Type B pancreatic cell (in vitro differentiated cells): ENCODE measurements at regions not wholly inside any gene's neighbourhood (a gene's known extent, or its start where the extent isn't known, plus 50 kb on each side); places are given as distances from the start of the nearest gene placed in this dataset.

Source experiments
- DNase-seq: peaks from one replicate; pipeline ENCODE4 v3.0.0; 2021; ENCODE audit warnings: mixed read lengths; ENCODE audit not compliant: unreplicated experiment; ENCODE audit errors: extremely low spot score
- H3K27ac Mint-ChIP-seq: 2 replicates; pipeline ENCODE4 v1.8.0; 2021; ENCODE audit warnings: mild to moderate bottlenecking, mixed read lengths
- H3K27me3 Mint-ChIP-seq: 2 replicates; pipeline ENCODE4 v1.8.0; 2021; ENCODE audit warnings: mixed read lengths
- H3K36me3 Mint-ChIP-seq: 2 replicates; pipeline ENCODE4 v1.8.0; 2021; ENCODE audit warnings: mixed read lengths
- H3K4me1 Mint-ChIP-seq: one replicate; pipeline ENCODE4 v1.8.0; 2021; ENCODE audit warnings: mixed read lengths; ENCODE audit not compliant: unreplicated experiment
- H3K4me3 Mint-ChIP-seq: 2 replicates; pipeline ENCODE4 v1.8.0; 2021; ENCODE audit warnings: mild to moderate bottlenecking, mixed read lengths
- H3K9me3 Mint-ChIP-seq: 2 replicates; pipeline ENCODE4 v1.8.0; 2021; ENCODE audit warnings: mixed read lengths
- TF ChIP-seq, protein P1 (sequence below): fragments of 200-600 bp; sonication (generic); conservative IDR thresholded peaks from 2 replicates; pipeline ENCODE4 v1.5.0; 2021; ENCODE audit warnings: antibody characterized with exemption, mild to moderate bottlenecking

DNA sequence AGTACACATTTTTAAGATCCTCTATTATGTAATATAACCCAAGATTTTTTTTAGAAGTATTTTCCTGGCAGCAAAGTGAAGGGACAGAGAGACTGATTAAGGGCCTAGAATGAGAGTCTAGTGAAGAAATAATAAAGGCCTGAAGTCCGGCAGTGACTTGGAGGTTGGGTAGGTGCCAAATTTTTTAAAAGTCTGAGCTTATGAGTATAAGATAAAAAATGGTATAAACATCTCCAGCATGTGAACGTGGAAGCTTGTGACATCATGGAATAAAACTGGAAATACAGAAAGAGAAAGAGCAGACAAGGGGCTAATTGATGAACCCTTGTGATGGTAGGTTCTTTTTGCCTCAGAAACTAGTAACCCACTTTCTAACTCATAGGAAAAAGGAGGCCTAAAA is 174.6 kb downstream of the SUCLA2 start:
- Mint-ChIP-seq H3K4me1 (peaks cover under 1% of the 10 kb centered on the region), H3K27ac (no peak overlapping the region), H3K36me3 (no peaks in the 10 kb centered on the region), H3K4me3 (no peak overlapping the region), H3K9me3 (peaks cover 6% of the 10 kb centered on the region), H3K27me3 (peaks cover 3% of the 10 kb centered on the region)
- TF ChIP-seq, protein P1, sequence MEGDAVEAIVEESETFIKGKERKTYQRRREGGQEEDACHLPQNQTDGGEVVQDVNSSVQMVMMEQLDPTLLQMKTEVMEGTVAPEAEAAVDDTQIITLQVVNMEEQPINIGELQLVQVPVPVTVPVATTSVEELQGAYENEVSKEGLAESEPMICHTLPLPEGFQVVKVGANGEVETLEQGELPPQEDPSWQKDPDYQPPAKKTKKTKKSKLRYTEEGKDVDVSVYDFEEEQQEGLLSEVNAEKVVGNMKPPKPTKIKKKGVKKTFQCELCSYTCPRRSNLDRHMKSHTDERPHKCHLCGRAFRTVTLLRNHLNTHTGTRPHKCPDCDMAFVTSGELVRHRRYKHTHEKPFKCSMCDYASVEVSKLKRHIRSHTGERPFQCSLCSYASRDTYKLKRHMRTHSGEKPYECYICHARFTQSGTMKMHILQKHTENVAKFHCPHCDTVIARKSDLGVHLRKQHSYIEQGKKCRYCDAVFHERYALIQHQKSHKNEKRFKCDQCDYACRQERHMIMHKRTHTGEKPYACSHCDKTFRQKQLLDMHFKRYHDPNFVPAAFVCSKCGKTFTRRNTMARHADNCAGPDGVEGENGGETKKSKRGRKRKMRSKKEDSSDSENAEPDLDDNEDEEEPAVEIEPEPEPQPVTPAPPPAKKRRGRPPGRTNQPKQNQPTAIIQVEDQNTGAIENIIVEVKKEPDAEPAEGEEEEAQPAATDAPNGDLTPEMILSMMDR = no peak
- no peak for DNase-seq

DNA sequence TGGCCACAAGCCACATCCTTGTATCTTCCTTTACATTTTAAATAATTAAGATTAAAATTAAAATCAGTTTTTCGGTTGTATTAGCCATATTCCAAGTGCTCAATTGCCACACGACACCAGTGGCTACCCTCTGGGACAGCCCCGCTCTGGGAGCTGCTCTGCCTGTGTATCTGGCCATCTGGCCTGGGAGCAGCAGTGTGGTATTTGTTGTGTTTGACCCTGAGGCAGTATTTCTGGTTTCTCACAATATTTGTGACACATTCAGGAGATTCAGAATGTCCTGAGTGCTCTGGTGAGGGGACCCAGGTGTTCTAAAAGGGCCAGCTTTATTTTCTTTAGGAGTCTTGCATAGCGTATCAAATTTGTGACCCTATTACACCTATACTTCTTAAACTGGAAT is 179.0 kb downstream of the SUCLA2 start:
- peaks cover 6% of the 10 kb centered on the region for H3K9me3 Mint-ChIP-seq
- H3K27me3 Mint-ChIP-seq = no peaks in the 10 kb centered on the region
- H3K36me3 Mint-ChIP-seq = no peaks in the 10 kb centered on the region
- no peak overlapping the region for H3K27ac Mint-ChIP-seq
- no peak for DNase-seq
- H3K4me1 Mint-ChIP-seq = no peaks in the 10 kb centered on the region
- TF ChIP-seq, protein P1 = no peak
- H3K4me3 Mint-ChIP-seq = no peak overlapping the region

DNA sequence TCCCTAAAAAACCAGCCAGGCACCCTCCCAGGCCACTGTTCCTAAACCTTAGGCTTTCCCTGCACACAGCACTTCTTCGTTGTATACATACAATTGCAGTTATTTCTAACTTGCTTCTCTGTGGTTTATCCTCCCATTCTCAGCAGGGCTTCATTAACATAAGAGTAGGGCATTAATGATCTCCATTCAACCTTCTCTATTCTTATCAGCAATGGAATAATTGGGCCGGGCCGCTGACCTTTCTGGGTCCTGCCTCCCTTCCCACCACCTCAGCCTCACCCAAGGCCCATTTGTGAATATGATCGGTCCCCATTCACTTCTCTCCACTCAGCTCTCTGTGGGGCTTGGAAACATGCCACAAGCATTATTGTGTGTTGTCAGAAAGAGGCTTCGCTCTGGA is 184.2 kb downstream of the SUCLA2 start:
- no peaks in the 10 kb centered on the region for H3K36me3 Mint-ChIP-seq
- no peaks in the 10 kb centered on the region for H3K4me1 Mint-ChIP-seq
- no peak overlapping the region for H3K4me3 Mint-ChIP-seq
- no peaks in the 10 kb centered on the region for H3K27me3 Mint-ChIP-seq
- TF ChIP-seq, protein P1 = no peak
- H3K9me3 Mint-ChIP-seq = no peaks in the 10 kb centered on the region
- no peak for DNase-seq
- H3K27ac Mint-ChIP-seq = no peak overlapping the region

DNA sequence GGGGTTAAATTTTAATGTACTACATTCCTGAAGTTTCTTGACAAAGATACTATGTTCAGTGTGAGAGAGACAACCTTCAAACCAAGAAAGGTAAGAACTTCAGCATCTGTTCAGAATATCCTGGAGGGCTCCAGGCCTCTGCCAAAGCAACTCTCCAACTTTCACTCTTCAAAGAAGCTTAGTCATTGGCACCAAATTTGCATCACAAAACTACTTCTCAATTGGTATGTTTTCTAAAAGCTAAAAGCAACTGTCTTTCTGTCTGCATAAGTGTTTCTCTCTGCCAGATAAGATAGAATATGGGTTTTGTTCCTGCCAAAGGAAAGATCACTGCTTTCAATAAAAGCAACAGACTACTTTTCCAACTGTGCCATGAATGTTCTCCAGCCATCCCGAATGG is 187.4 kb downstream of the SUCLA2 start:
- H3K4me3 Mint-ChIP-seq = no peak overlapping the region
- no peaks in the 10 kb centered on the region for H3K27me3 Mint-ChIP-seq
- TF ChIP-seq, protein P1 = no peak
- no peaks in the 10 kb centered on the region for H3K9me3 Mint-ChIP-seq
- no peaks in the 10 kb centered on the region for H3K36me3 Mint-ChIP-seq
- no peaks in the 10 kb centered on the region for H3K4me1 Mint-ChIP-seq
- no peak overlapping the region for H3K27ac Mint-ChIP-seq
- no peak for DNase-seq

DNA sequence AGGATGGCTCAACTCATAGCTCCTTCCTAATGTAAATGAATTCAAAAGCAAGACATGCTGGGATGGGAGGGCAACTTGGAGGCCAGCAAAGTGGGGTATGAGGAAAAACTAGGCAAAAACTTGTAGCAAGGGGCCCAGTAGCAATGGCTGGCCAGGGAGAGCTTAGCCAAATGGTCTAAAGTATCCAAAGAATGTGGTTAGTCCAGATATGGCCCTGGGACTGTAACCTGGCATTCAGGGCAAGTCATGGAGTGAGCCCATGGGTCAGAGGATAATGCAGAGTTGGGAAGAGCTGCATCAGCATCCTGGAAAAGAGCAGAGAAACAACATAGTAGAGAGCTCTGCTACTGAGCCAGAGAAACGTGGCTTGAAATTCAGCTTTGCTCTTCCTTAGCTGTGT is 191.7 kb downstream of the SUCLA2 start:
- no peak overlapping the region for H3K27ac Mint-ChIP-seq
- no peaks in the 10 kb centered on the region for H3K27me3 Mint-ChIP-seq
- no peaks in the 10 kb centered on the region for H3K9me3 Mint-ChIP-seq
- DNase-seq = no peak
- no peaks in the 10 kb centered on the region for H3K4me1 Mint-ChIP-seq
- TF ChIP-seq, protein P1 = no peak
- H3K4me3 Mint-ChIP-seq = no peak overlapping the region
- no peaks in the 10 kb centered on the region for H3K36me3 Mint-ChIP-seq

DNA sequence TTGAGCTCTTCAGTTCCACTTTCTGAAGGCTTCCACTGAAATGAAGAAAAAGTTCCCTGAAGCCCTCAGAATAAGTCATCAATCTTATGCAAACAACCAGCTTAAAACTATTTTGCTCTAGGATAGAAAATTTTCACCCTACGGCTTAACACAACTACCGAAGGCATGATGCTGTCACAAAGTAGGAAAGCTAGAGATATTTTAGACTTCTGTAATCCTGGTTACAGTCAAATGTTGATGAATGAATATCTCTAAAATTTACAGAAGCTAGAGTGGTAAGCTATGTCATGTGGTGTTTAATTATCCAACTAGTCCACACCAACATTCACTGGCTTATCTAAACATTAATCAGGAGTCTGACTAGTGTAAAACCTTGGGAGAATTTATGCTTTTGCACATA is 197.9 kb downstream of the SUCLA2 start:
- H3K9me3 Mint-ChIP-seq = no peaks in the 10 kb centered on the region
- no peak overlapping the region for H3K4me3 Mint-ChIP-seq
- DNase-seq = no peak
- H3K27me3 Mint-ChIP-seq = no peaks in the 10 kb centered on the region
- H3K4me1 Mint-ChIP-seq = no peaks in the 10 kb centered on the region
- TF ChIP-seq, protein P1 = no peak
- H3K27ac Mint-ChIP-seq = no peak overlapping the region
- H3K36me3 Mint-ChIP-seq = no peaks in the 10 kb centered on the region
